HEK293T (cell line): ENCODE measurements at regions not wholly inside any gene's neighbourhood (a gene's known extent, or its start where the extent isn't known, plus 50 kb on each side); places are given as distances from the start of the nearest gene placed in this dataset.

ENCODE experiments used
- CTCF ChIA-PET: fragments of 350-600 bp; formaldehyde crosslinking; extraction: SDS; loops from one replicate; lab custom pipeline; 2021; ENCODE audit warnings: antibody characterized with exemption, inconsistent platforms; lab: Yijun Ruan, JAX
- POLR2A ChIA-PET: fragments of 350-600 bp; formaldehyde crosslinking; extraction: SDS; loops from one replicate; lab custom pipeline; 2020; ENCODE audit warnings: antibody characterized with exemption, inconsistent platforms; lab: Yijun Ruan, JAX
- DNase-seq: peaks from one replicate; pipeline ENCODE4 v3.0.0; 2012; ENCODE audit warnings: mixed read lengths; ENCODE audit errors: extremely low spot score
- ARNT ChIP-seq: fragments of 450-650 bp; IDR thresholded peaks from 2 replicates; pipeline ENCODE4 v1.6.1; 2017; ENCODE audit warnings: mild to moderate bottlenecking
- BHLHE40 ChIP-seq: fragments of 450-650 bp; IDR thresholded peaks from 2 replicates; pipeline ENCODE4 v1.6.1; 2016; ENCODE audit warnings: mild to moderate bottlenecking, moderate library complexity, borderline replicate concordance
- CTBP1 ChIP-seq: fragments of 450-650 bp; IDR thresholded peaks from 2 replicates; pipeline ENCODE4 v1.6.1; 2016; ENCODE audit warnings: borderline replicate concordance
- ELF4 ChIP-seq: fragments of 450-650 bp; IDR thresholded peaks from 2 replicates; pipeline ENCODE4 v1.6.1; 2017; ENCODE audit warnings: antibody characterized with exemption
- FOXA1 ChIP-seq: fragments of 450-650 bp; IDR thresholded peaks from 2 replicates; pipeline ENCODE4 v1.6.1; 2016; ENCODE audit warnings: mild to moderate bottlenecking
- FOXK2 ChIP-seq: fragments of 450-650 bp; IDR thresholded peaks from 2 replicates; pipeline ENCODE4 v1.6.1; 2016; ENCODE audit warnings: mild to moderate bottlenecking
- FOXM1 ChIP-seq: fragments of 450-650 bp; IDR thresholded peaks from 2 replicates; pipeline ENCODE4 v1.6.1; 2017; ENCODE audit warnings: mild to moderate bottlenecking, borderline replicate concordance
- HDGF ChIP-seq: fragments of 450-650 bp; IDR thresholded peaks from 2 replicates; pipeline ENCODE4 v1.6.1; 2017; ENCODE audit warnings: antibody characterized with exemption, borderline replicate concordance
- L3MBTL2 ChIP-seq: fragments of 450-650 bp; conservative IDR thresholded peaks from 2 replicates; pipeline ENCODE4 v1.6.1; 2016; ENCODE audit warnings: mild to moderate bottlenecking
- LEF1 ChIP-seq: fragments of 450-650 bp; IDR thresholded peaks from 2 replicates; pipeline ENCODE4 v1.6.1; 2017; ENCODE audit warnings: mild to moderate bottlenecking, borderline replicate concordance
- NFRKB ChIP-seq: fragments of 450-650 bp; IDR thresholded peaks from 2 replicates; pipeline ENCODE4 v1.6.1; 2016; ENCODE audit warnings: mild to moderate bottlenecking, moderate library complexity
- SP1 ChIP-seq: fragments of 450-650 bp; IDR thresholded peaks from 2 replicates; pipeline ENCODE4 v1.6.1; 2017
- SUZ12 ChIP-seq: fragments of 450-650 bp; IDR thresholded peaks from 2 replicates; pipeline ENCODE4 v1.6.1; 2016; ENCODE audit warnings: mild to moderate bottlenecking
- TARDBP ChIP-seq: fragments of 450-650 bp; IDR thresholded peaks from 2 replicates; pipeline ENCODE4 v1.6.1; 2016
- ZNF384 ChIP-seq: fragments of 450-650 bp; IDR thresholded peaks from 2 replicates; pipeline ENCODE4 v1.6.1; 2016
- TF ChIP-seq, protein P1 (sequence below): fragments of 450-650 bp; IDR thresholded peaks from 2 replicates; pipeline ENCODE4 v1.6.1; 2016

- POLR2A ChIA-PET, result no interaction called here
- TF ChIP-seq TARDBP, result no peak
- no peak for TF ChIP-seq ZNF384
- no peak for TF ChIP-seq FOXM1
- TF ChIP-seq LEF1, result no peak
- no peak for TF ChIP-seq L3MBTL2
- no peak for TF ChIP-seq FOXK2
- TF ChIP-seq ELF4, result no peak
- TF ChIP-seq SUZ12, result no peak
- TF ChIP-seq ARNT, result no peak
- TF ChIP-seq SP1, result no peak
- TF ChIP-seq CTBP1, result no peak
- TF ChIP-seq HDGF, result no peak
- no peak for TF ChIP-seq FOXA1
- TF ChIP-seq, protein P1, sequence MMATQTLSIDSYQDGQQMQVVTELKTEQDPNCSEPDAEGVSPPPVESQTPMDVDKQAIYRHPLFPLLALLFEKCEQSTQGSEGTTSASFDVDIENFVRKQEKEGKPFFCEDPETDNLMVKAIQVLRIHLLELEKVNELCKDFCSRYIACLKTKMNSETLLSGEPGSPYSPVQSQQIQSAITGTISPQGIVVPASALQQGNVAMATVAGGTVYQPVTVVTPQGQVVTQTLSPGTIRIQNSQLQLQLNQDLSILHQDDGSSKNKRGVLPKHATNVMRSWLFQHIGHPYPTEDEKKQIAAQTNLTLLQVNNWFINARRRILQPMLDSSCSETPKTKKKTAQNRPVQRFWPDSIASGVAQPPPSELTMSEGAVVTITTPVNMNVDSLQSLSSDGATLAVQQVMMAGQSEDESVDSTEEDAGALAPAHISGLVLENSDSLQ, result no peak
- no peak for TF ChIP-seq BHLHE40
- no peak for TF ChIP-seq NFRKB
- DNase-seq, result no peak
- CTCF ChIA-PET, result no interaction called here
These were observed 515.6 kb upstream of the ACO1 start for GRCh38 chr9:31868830-31869229.

- CTCF ChIA-PET, result no interaction called here
- no peak for DNase-seq
- POLR2A ChIA-PET, result no interaction called here
- TF ChIP-seq BHLHE40 (no peak), FOXA1 (no peak), HDGF (no peak), FOXM1 (no peak), NFRKB (no peak), SUZ12 (no peak), ELF4 (no peak), SP1 (no peak), LEF1 (no peak), ZNF384 (no peak), L3MBTL2 (no peak)
These were observed 514.2 kb upstream of the ACO1 start for GRCh38 chr9:31870276-31870675.

DNA sequence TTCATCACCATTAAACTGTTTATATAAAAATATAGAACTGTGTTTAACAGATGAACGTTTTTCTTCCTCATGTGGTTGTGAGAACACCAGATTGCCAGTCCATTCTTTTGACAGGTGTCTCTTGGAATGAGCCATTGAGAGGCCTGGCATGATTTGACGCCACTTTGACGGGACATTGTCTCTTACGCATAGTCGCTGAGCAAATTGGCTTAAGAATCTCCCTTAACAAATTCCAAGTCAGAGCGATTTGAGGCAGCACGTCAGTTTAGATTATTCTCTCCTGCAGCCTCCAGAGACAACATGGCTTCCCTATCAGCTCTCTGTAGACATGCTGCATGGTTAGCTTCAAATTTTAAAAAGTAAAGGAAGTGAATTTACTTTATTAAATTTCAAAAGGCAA lies 510.7 kb upstream of the ACO1 start:
- TF ChIP-seq ZNF384 (no peak), LEF1 (no peak), HDGF (no peak), SUZ12 (no peak), FOXM1 (no peak), L3MBTL2 (no peak), FOXA1 (no peak), NFRKB (no peak), FOXK2 (no peak), SP1 (no peak), ARNT (no peak)
- TF ChIP-seq, protein P1, result no peak
- no peak for DNase-seq
- ChIA-PET POLR2A (no interaction called here), CTCF (no interaction called here)

- ChIA-PET CTCF (no interaction called here), POLR2A (no interaction called here)
- DNase-seq, result no peak
- no peak for TF ChIP-seq FOXK2
- TF ChIP-seq FOXA1, result no peak
- TF ChIP-seq FOXM1, result no peak
- no peak for TF ChIP-seq L3MBTL2
- TF ChIP-seq BHLHE40, result no peak
- TF ChIP-seq LEF1, result no peak
- no peak for TF ChIP-seq SUZ12
- TF ChIP-seq ZNF384, result no peak
- TF ChIP-seq NFRKB, result no peak
- TF ChIP-seq, protein P1, result no peak
These were observed 490.4 kb upstream of the ACO1 start for GRCh38 chr9:31894008-31894407.

GRCh38 chr9:31908158-31908890 lies 476.1 kb upstream of the ACO1 start:
- ChIA-PET CTCF (no interaction called here), POLR2A (no interaction called here)
- DNase-seq, result no peak
- TF ChIP-seq FOXK2 (no peak), FOXA1 (no peak), FOXM1 (no peak), HDGF (no peak), ARNT (no peak), BHLHE40 (no peak), CTBP1 (no peak), ZNF384 (no peak), LEF1 (no peak), NFRKB (no peak), TARDBP (no peak), ELF4 (no peak), L3MBTL2 (no peak), SP1 (no peak), SUZ12 (no peak)
- TF ChIP-seq, protein P1, result no peak
